ENCODE measurements at regions not wholly inside any gene's neighbourhood (a gene's known extent, or its start where the extent isn't known, plus 50 kb on each side); places are given as distances from the start of the nearest gene placed in this dataset.

DNA sequence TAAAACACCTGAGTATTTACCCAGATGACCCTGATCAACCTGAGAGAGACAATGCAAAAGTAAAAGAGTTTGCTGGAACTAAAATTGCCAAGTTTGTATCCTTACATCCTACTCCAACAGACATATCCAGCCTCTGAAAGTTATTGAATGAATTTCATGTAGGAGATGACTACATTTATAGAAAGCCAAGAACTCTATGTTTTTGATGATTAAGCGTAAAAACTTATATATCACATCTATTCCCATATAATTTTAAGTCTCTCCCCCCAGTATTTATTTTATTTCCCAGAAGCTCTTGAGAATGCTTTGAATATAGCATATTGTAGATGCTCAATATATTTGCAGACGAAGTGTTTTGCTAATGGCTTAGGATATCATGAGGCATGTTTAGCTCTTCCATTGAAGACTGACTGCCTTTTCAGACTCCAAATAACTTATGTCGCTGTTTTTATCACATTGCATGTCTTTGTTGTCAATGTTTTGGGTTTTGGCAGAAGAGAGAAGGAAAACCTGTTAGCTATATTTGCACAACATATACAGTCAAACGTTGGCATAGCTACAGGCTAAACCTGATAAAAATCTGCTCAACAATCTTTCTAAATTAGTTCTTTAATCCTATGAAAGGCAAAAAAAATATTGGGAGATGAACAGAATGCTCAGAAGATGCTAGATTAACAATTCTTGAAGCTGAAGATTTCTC lies 213.6 kb downstream of the DIO2 start:
- TF ChIP-seq POLR2A (IDR thresholded peaks at IDR 0.05) = no peak
- TF ChIP-seq, protein P1, sequence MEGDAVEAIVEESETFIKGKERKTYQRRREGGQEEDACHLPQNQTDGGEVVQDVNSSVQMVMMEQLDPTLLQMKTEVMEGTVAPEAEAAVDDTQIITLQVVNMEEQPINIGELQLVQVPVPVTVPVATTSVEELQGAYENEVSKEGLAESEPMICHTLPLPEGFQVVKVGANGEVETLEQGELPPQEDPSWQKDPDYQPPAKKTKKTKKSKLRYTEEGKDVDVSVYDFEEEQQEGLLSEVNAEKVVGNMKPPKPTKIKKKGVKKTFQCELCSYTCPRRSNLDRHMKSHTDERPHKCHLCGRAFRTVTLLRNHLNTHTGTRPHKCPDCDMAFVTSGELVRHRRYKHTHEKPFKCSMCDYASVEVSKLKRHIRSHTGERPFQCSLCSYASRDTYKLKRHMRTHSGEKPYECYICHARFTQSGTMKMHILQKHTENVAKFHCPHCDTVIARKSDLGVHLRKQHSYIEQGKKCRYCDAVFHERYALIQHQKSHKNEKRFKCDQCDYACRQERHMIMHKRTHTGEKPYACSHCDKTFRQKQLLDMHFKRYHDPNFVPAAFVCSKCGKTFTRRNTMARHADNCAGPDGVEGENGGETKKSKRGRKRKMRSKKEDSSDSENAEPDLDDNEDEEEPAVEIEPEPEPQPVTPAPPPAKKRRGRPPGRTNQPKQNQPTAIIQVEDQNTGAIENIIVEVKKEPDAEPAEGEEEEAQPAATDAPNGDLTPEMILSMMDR (IDR thresholded peaks at IDR 0.05) = no peak

All from Peyer's patch (tissue), 4 donors.